ENCODE measurements at regions not wholly inside any gene's neighbourhood (a gene's known extent, or its start where the extent isn't known, plus 50 kb on each side); places are given as distances from the start of the nearest gene placed in this dataset.
A peak's percentile ranks its signal among the peaks of the same experiment; 100 is the strongest.
"Not testable (repeated sequence)": the region's sequence is repeated elsewhere in the genome, so short reads cannot be mapped to it uniquely, and the experiment has no call there.

DNA sequence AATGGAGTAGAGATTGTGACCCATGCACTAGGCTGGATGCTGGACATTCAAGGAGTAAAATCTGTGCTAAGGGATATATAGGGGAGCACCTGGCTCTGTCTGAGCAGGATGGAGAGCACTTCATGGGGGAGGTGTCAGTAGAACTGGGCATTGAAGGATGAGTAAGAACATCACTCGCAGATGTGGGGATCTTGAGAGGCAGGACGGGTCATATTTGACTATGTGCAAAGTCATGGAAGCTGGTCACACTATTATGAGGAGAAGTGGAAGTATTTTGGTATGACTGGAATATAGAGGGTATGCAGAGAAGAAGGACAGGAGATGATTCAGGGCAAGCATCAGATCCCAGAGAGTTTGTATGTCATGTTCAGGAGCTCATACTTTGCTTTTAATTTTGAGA is 62.9 kb upstream of the PCDH8 start:
- no peak overlapping the region for H2AFZ ChIP-seq (replicated peaks)
- H3K36me3 Mint-ChIP-seq: no peaks in the 10 kb centered on the region

GRCh38 chr13:52910318-52910717 is 61.9 kb upstream of the PCDH8 start:
- not testable (repeated sequence) for H3K36me3 Mint-ChIP-seq; H3K9me3 ChIP-seq (ENCODE audit: low read depth); H3K9me3 Mint-ChIP-seq; H3K27ac ChIP-seq; H3K4me3 Mint-ChIP-seq; H3K9ac ChIP-seq; H3K4me3 ChIP-seq; H3K4me2 ChIP-seq; DNase-seq (ENCODE audit: low spot score); H3K36me3 ChIP-seq; H3K27ac Mint-ChIP-seq; H3K79me2 ChIP-seq (ENCODE audit: low read depth); H4K20me1 ChIP-seq (ENCODE audit: low read depth); H2AFZ ChIP-seq (replicated peaks)
- Mint-ChIP-seq H3K4me1 (peaks cover 26% of the 10 kb centered on the region), H3K27me3 (ENCODE audit: insufficient read depth, low read depth) (peaks cover 19% of the 10 kb centered on the region)
- Histone ChIP-seq H3K27me3 (peaks cover 14% of the 10 kb centered on the region), H3K4me1 (peaks cover 14% of the 10 kb centered on the region), H3F3A (ENCODE audit: low read depth) (peaks cover 11% of the 10 kb centered on the region)

More for the DNA sequence above, 62.9 kb upstream of the PCDH8 start:
- Histone ChIP-seq H3K27me3 (peaks cover 7% of the 10 kb centered on the region), H3K27ac (no peak overlapping the region), H3K4me2 (no peak overlapping the region), H3K36me3 (no peaks in the 10 kb centered on the region), H3K4me3 (no peak overlapping the region), H3K9ac (no peak overlapping the region), H3K9me3 (ENCODE audit: low read depth) (no peaks in the 10 kb centered on the region), H3K79me2 (ENCODE audit: low read depth) (no peaks in the 10 kb centered on the region), H4K20me1 (ENCODE audit: low read depth) (no peaks in the 10 kb centered on the region), H3F3A (ENCODE audit: low read depth) (peaks cover under 1% of the 10 kb centered on the region), H3K4me1 (peaks cover 4% of the 10 kb centered on the region)
- DNase-seq (ENCODE audit: low spot score): no peak
- no peak overlapping the region for H3K4me3 Mint-ChIP-seq
- peaks cover 11% of the 10 kb centered on the region for H3K27me3 Mint-ChIP-seq (ENCODE audit: insufficient read depth, low read depth)
- TF ChIP-seq EZH2 (IDR thresholded peaks at IDR 0.05) (no peak), EZH2phosphoT487 (IDR thresholded peaks at IDR 0.05) (no peak), CTCF (IDR thresholded peaks at IDR 0.05) (no peak)
- H3K9me3 Mint-ChIP-seq: no peaks in the 10 kb centered on the region
- H3K4me1 Mint-ChIP-seq: peaks cover 17% of the 10 kb centered on the region
- no peak overlapping the region for H3K27ac Mint-ChIP-seq

DNA sequence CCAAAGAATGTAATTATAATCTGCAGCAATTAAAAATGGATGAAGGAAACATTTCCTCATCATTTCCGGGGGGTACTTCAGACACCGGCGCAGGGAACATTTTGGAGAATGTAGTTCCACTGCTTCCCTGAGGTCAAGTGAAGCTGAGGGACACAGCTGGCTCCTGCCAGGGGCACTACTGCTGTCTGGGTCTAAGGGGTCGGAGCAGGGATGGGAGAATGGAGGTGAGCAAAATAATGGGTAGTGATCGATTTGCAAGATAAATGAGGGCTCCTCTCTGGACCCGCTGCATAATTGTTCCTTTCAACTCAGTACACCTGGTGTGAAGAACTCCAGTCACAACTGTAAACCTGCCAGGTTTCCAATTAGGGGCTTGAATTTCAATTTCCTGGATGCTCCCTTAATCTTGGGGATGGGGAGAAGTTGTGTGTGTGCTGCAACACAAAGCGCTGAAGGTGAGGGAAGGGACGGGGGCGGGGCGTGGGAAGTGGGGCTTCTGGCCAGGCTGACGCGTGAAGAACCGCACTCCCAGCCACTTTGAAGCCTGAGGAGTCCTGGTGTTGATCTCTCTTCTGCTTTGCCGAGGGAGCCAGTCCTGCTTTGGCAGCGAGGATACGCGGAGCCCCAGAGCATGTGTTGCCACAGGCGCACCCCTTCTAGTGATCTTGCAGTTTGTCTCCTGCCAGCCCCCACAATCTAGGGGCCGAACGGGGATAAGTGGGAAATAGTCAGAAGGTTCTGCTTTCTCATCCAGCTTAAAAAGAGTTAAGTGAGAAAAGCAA is 57.9 kb upstream of the PCDH8 start:
- no peaks in the 10 kb centered on the region for H3K79me2 ChIP-seq (ENCODE audit: low read depth)
- Mint-ChIP-seq H3K27ac (peak overlapping the region; percentile 67), H3K9me3 (no peaks in the 10 kb centered on the region), H3K36me3 (no peaks in the 10 kb centered on the region), H3K4me1 (peaks cover 52% of the 10 kb centered on the region), H3K27me3 (ENCODE audit: insufficient read depth, low read depth) (peaks cover 22% of the 10 kb centered on the region), H3K4me3 (no peak overlapping the region)
- H2AFZ ChIP-seq (replicated peaks): no peak overlapping the region
- peaks cover 11% of the 10 kb centered on the region for H3F3A ChIP-seq (ENCODE audit: low read depth)
- H3K9ac ChIP-seq: no peak overlapping the region
- TF ChIP-seq EZH2 (IDR thresholded peaks at IDR 0.05) (no peak), EZH2phosphoT487 (IDR thresholded peaks at IDR 0.05) (no peak), CTCF (IDR thresholded peaks at IDR 0.05) (no peak)
- H3K4me2 ChIP-seq: peak overlapping the region; percentile 41
- peaks cover 36% of the 10 kb centered on the region for H3K4me1 ChIP-seq
- DNase-seq (ENCODE audit: low spot score): no peak
- H3K36me3 ChIP-seq: no peaks in the 10 kb centered on the region
- no peak overlapping the region for H3K4me3 ChIP-seq
- H3K9me3 ChIP-seq (ENCODE audit: low read depth): no peaks in the 10 kb centered on the region
- H4K20me1 ChIP-seq (ENCODE audit: low read depth): no peaks in the 10 kb centered on the region
- H3K27ac ChIP-seq: no peak overlapping the region
- H3K27me3 ChIP-seq: peaks cover 14% of the 10 kb centered on the region

DNA sequence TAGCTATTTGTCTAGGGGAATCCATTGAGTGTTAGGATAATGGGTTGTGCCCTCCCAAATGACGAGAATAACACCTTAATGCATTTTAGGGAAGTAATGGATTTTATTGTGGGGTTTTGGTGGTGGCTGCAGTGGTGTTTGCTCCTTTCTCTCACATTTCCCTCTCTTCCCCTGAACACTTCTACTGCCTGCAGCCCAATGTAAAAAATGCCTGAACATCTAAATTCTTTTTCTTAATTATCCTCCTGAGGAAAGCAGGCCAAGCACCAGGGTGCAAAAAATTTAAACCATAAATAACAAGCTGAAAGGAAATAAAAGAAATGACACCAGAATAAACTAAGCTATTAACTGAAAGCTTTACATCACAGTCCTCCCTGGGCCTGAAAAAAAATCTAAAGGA is 57.3 kb upstream of the PCDH8 start:
- H3K9me3 ChIP-seq (ENCODE audit: low read depth): no peaks in the 10 kb centered on the region
- Mint-ChIP-seq H3K27me3 (ENCODE audit: insufficient read depth, low read depth) (peaks cover 21% of the 10 kb centered on the region), H3K36me3 (no peaks in the 10 kb centered on the region), H3K27ac (no peak overlapping the region), H3K4me1 (peaks cover 52% of the 10 kb centered on the region), H3K4me3 (no peak overlapping the region), H3K9me3 (no peaks in the 10 kb centered on the region)
- no peak for DNase-seq (ENCODE audit: low spot score)
- no peaks in the 10 kb centered on the region for H3K79me2 ChIP-seq (ENCODE audit: low read depth)
- H2AFZ ChIP-seq (replicated peaks): no peak overlapping the region
- no peak overlapping the region for H3K4me3 ChIP-seq
- H3K36me3 ChIP-seq: no peaks in the 10 kb centered on the region
- H3K27me3 ChIP-seq: peaks cover 14% of the 10 kb centered on the region
- TF ChIP-seq CTCF (IDR thresholded peaks at IDR 0.05) (no peak), EZH2phosphoT487 (IDR thresholded peaks at IDR 0.05) (no peak), EZH2 (IDR thresholded peaks at IDR 0.05) (no peak)
- H4K20me1 ChIP-seq (ENCODE audit: low read depth): no peaks in the 10 kb centered on the region
- H3K4me2 ChIP-seq: peak overlapping the region; percentile 41
- H3K4me1 ChIP-seq: peaks cover 36% of the 10 kb centered on the region
- H3K9ac ChIP-seq: no peak overlapping the region
- peaks cover 11% of the 10 kb centered on the region for H3F3A ChIP-seq (ENCODE audit: low read depth)
- no peak overlapping the region for H3K27ac ChIP-seq

Data from neural progenitor cell (in vitro differentiated cells).